ENCODE measurements at regions not wholly inside any gene's neighbourhood (a gene's known extent, or its start where the extent isn't known, plus 50 kb on each side); places are given as distances from the start of the nearest gene placed in this dataset.

GRCh38 chr5:171579976-171580411 lies 160.5 kb downstream of the FGF18 start:
- no peak for DNase-seq (ENCODE audit: low read depth in 3 of 3)

- no peak for DNase-seq (ENCODE audit: low read depth in 3 of 3)
Observed at GRCh38 chr5:171580502-171581265, 161.2 kb downstream of the FGF18 start.

GRCh38 chr5:171581781-171582180 lies 162.3 kb downstream of the FGF18 start:
- DNase-seq (ENCODE audit: low read depth in 3 of 3), result no peak

- no peak for DNase-seq (ENCODE audit: low read depth in 3 of 3)
Observed at GRCh38 chr5:171582849-171583248, 163.4 kb downstream of the FGF18 start.

- no peak for DNase-seq (ENCODE audit: low read depth in 3 of 3)
Observed at GRCh38 chr5:171585981-171586380, 166.5 kb downstream of the FGF18 start.

- DNase-seq (ENCODE audit: low read depth in 3 of 3), result no peak
Observed at GRCh38 chr5:171586436-171586835, 167.0 kb downstream of the FGF18 start.

GRCh38 chr5:171588046-171588445 lies 168.6 kb downstream of the FGF18 start:
- DNase-seq (ENCODE audit: low read depth in 3 of 3), result no peak

GRCh38 chr5:171588790-171589189 lies 169.3 kb downstream of the FGF18 start:
- no peak for DNase-seq (ENCODE audit: low read depth in 3 of 3)

- no peak for DNase-seq (ENCODE audit: low read depth in 3 of 3)
Observed at GRCh38 chr5:171589461-171589860, 170.0 kb downstream of the FGF18 start.

GRCh38 chr5:171592076-171592475 lies 172.6 kb downstream of the FGF18 start:
- no peak for DNase-seq (ENCODE audit: low read depth in 3 of 3)

GRCh38 chr5:171592736-171593135 lies 173.3 kb downstream of the FGF18 start:
- no peak for DNase-seq (ENCODE audit: low read depth in 3 of 3)

GRCh38 chr5:171593401-171593800 lies 174.0 kb downstream of the FGF18 start:
- no peak for DNase-seq (ENCODE audit: low read depth in 3 of 3)

GRCh38 chr5:171593976-171594375 lies 174.5 kb downstream of the FGF18 start:
- no peak for DNase-seq (ENCODE audit: low read depth in 3 of 3)

GRCh38 chr5:171595401-171595800 lies 176.0 kb downstream of the FGF18 start:
- DNase-seq (ENCODE audit: low read depth in 3 of 3), result no peak

GRCh38 chr5:171595801-171596231 lies 176.4 kb downstream of the FGF18 start:
- no peak for DNase-seq (ENCODE audit: low read depth in 3 of 3)

- no peak for DNase-seq (ENCODE audit: low read depth in 3 of 3)
Observed at GRCh38 chr5:171596391-171596878, 177.0 kb downstream of the FGF18 start.

- DNase-seq (ENCODE audit: low read depth in 3 of 3), result no peak
Observed at GRCh38 chr5:171597946-171598640, 178.6 kb downstream of the FGF18 start.

GRCh38 chr5:171598641-171599152 lies 179.2 kb downstream of the FGF18 start:
- no peak for DNase-seq (ENCODE audit: low read depth in 3 of 3)

- no peak for DNase-seq (ENCODE audit: low read depth in 3 of 3)
Observed at GRCh38 chr5:171599411-171599810, 180.0 kb downstream of the FGF18 start.

GRCh38 chr5:171599957-171600612 lies 180.6 kb downstream of the FGF18 start:
- DNase-seq (ENCODE audit: low read depth in 3 of 3), result no peak

- DNase-seq (ENCODE audit: low read depth in 3 of 3), result no peak
Observed at GRCh38 chr5:171600741-171601265, 181.4 kb downstream of the FGF18 start.
